ENCODE measurements at regions not wholly inside any gene's neighbourhood (a gene's known extent, or its start where the extent isn't known, plus 50 kb on each side); places are given as distances from the start of the nearest gene placed in this dataset.
"Not testable (repeated sequence)": the region's sequence is repeated elsewhere in the genome, so short reads cannot be mapped to it uniquely, and the experiment has no call there.

- not testable (repeated sequence) for DNase-seq
These were observed 890.1 kb upstream of the MANEA start for GRCh38 chr6:94687255-94687654.

- DNase-seq, result no peak
These were observed 893.9 kb upstream of the MANEA start for GRCh38 chr6:94683409-94683808.

- no peak for DNase-seq
These were observed 896.6 kb upstream of the MANEA start for GRCh38 chr6:94680669-94681212.

- no peak for DNase-seq
These were observed 904.1 kb upstream of the MANEA start for GRCh38 chr6:94673251-94673650.

- no peak for DNase-seq
These were observed 907.3 kb upstream of the MANEA start for GRCh38 chr6:94670017-94670416.

GRCh38 chr6:94668876-94669275, 908.5 kb upstream of the MANEA start:
- no peak for DNase-seq

- DNase-seq, result no peak
These were observed 918.4 kb upstream of the MANEA start for GRCh38 chr6:94658929-94659328.

GRCh38 chr6:94651239-94651638, 926.1 kb upstream of the MANEA start:
- DNase-seq, result no peak

GRCh38 chr6:94645191-94645590, 932.1 kb upstream of the MANEA start:
- DNase-seq, result no peak

- no peak for DNase-seq
These were observed 937.8 kb upstream of the MANEA start for GRCh38 chr6:94639564-94639963.

- DNase-seq, result no peak
These were observed 940.5 kb upstream of the MANEA start for GRCh38 chr6:94636780-94637385.

GRCh38 chr6:94623586-94623985, 953.7 kb upstream of the MANEA start:
- no peak for DNase-seq

- no peak for DNase-seq
These were observed 954.6 kb upstream of the MANEA start for GRCh38 chr6:94622783-94623182.

- no peak for DNase-seq
These were observed 976.7 kb upstream of the MANEA start for GRCh38 chr6:94600636-94601035.

GRCh38 chr6:94597487-94597886, 979.8 kb upstream of the MANEA start:
- DNase-seq, result no peak

- no peak for DNase-seq
These were observed 986.9 kb upstream of the MANEA start for GRCh38 chr6:94590416-94590815.

GRCh38 chr6:94588301-94588700, 989.0 kb upstream of the MANEA start:
- no peak for DNase-seq

- DNase-seq, result no peak
These were observed 993.1 kb upstream of the MANEA start for GRCh38 chr6:94584211-94584610.

- no peak for DNase-seq
These were observed 1006.8 kb upstream of the MANEA start for GRCh38 chr6:94570581-94570980.

- no peak for DNase-seq
These were observed 1014.5 kb upstream of the MANEA start for GRCh38 chr6:94562846-94563245.

- DNase-seq, result no peak
These were observed 1017.4 kb upstream of the MANEA start for GRCh38 chr6:94559829-94560537.

- not testable (repeated sequence) for DNase-seq
These were observed 1020.1 kb upstream of the MANEA start for GRCh38 chr6:94557207-94557606.

GRCh38 chr6:94548201-94548600, 1029.1 kb upstream of the MANEA start:
- DNase-seq, result no peak

- no peak for DNase-seq
These were observed 1041.5 kb upstream of the MANEA start for GRCh38 chr6:94535798-94536197.

Data from CD4-positive, alpha-beta T cell treated with Interleukin-17A for 1 hour (primary cell).